Left kidney (tissue), 1 donor: ENCODE measurements at regions not wholly inside any gene's neighbourhood (a gene's known extent, or its start where the extent isn't known, plus 50 kb on each side); places are given as distances from the start of the nearest gene placed in this dataset.
"Not testable (repeated sequence)": the region's sequence is repeated elsewhere in the genome, so short reads cannot be mapped to it uniquely, and the experiment has no call there.

Experiments
- DNase-seq: peaks from one replicate; pipeline ENCODE4 v3.0.0-alpha.2; 2013

DNA sequence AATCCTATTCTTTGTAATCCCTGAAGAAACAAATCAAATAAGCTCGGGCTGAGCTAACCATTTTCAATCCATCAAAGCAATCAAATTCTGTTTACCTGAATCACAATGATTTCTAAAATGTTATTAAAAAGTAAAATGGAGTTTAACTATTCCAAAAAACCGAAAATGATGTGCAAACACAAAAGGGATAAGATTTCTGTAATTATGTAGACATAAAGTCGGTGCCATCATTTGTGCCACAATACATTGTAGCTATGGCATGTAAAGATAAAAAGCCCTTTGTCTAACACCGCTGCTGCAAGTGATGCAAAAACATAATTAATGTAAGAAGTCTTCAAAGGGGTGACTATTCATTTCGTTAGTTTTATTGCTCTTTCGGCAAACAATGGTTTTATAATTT is 125.1 kb upstream of the FAM204A start:
- DNase-seq, result no peak

DNA sequence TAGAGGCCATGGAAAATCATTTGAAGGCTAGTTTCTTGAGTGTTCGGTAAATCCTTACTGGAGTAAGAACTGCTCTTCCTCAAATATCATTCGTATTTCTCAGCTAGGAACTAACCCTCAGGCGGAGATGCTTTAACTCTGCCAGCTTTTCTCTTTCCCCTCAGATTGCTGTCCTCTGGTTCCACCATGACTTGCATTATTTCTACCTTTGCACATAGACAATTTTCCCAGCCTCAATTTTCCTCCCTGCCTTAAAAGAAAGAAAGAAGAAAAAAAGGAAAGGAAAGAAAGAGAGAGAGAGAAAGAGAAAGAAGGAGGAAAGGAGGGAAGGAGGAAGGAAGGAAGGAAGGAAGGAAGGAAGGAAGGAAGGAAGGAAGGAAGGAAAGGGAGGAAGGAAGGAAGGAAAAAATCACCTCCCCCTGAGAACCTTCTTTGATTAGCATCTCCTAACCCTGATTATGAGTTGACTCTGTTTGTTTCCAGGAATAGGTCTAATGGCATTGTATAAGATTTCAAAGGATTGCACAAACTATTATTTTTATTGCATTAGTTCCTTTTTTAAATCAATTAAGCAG is 123.3 kb upstream of the FAM204A start:
- no peak for DNase-seq

DNA sequence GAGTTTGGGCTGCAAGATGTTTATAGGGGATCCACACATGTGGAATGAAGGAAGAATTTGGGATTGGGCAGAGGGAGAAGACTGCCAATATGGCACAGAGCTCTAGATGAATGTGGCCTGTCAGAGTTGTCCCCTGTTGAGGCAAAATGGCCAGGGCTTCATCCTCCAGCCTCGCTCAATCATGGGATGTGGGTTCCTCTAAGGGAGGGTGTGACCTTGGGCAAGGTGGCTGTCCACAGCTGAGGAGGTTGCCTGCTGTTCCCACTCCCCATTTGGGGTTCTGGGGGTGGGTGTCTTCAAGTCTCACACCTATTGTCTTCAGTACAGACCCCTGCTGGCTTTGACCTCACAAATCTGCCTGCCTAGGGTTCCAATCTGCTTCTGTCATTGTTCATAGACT is 121.6 kb upstream of the FAM204A start:
- DNase-seq, result no peak

DNA sequence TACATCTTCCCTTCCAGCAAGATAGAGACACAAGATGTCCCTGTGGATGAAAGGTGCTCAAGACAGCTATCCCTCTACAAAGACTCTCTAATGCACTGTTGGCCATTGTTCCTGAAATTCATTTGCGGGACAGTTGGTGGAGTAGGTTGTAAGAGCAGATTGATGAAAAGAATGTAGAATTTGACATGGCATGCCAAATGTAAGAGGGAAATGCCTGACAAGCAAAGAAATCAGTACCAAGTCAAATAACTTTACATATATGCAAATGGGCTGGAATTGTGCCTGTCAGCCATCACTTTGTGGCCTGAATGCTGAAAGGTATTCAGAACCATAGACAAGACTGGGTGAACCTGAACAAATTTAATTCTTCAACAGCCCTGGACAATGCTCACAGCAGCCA is 120.3 kb upstream of the FAM204A start:
- no peak for DNase-seq

DNA sequence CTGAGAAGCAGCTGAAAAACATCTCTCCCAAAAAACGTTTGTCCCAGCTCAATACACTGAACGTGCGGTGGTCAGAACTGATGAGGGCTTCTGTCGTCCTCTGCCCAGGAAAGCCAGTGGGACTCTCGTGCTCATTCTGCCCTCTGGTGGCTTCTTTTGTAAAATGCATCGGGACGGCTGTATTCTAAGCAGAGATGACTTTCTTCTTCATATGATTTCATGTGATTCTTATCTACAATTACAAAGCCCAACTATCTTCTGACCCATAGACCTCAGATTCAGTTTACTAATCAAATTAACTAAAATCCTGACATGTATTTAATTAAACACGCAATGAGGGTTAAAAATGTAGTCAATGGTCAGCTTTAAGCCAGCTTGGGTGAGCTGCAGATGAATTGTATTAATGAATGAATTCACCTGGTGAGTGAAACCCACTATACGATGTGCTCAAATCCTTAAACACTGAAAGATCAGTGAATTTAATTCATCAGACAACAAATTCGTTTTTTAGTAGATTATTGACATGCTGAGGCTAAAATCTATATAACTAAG is 117.6 kb upstream of the FAM204A start:
- DNase-seq, result peak; percentile 77

DNA sequence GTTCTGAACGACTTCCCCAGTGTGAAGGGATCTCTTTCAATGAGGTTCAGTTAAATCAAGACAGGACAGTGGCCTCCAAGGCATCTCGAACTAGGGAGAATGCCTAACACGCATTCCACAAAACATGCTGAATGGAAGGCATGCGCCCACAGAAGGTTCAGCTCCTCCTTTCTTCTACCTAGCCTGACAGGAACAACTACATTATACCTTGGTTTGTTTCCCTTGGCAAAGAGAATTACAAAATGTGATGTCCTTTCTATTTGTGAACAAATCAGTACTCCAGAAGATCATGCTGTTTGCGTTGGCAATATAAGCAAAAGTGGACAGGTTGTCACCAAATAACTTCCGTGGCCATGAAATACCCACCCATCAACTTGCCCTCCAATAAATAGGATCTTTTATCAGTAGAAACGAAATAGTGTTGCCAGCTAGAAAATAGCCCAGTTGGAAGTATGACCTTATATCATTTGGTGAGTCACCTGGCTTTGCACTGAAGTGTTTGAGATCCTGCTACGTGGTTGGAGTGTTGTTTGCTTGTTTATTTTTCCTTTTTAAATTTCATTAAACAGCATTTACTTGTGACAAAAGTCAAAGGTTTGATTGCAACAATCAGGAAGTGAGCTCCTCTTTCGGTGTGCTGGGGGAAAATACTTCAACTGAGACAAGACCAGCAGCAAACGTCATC is 117.0 kb upstream of the FAM204A start:
- DNase-seq, result no peak

DNA sequence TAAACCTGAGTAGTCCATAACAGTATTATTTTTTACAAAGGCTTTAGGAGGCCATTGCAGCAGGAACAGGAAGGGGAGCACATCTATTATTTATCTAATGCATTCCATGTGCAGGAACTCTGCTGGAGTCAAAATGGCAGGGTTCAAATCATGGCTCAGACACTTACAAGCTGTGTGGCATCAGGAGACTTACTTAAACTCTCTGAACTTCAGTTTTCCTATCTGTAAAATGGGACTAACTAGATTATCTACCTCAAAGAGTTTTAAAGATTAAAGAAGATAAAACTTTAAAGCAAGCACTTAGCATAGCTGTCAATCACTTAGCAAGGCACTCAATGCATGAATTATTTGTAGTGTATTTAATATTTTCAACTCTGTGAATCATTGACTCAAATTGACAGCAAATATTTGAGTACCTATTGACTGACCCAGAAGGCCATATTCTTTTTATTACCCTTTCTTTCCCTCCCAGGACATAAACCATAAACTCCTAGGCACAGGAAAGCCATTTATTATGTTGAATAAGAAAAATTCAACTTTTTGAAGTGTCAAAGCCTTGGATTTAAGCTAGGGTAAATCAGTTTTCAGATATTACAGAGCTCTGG is 115.8 kb upstream of the FAM204A start:
- no peak for DNase-seq

DNA sequence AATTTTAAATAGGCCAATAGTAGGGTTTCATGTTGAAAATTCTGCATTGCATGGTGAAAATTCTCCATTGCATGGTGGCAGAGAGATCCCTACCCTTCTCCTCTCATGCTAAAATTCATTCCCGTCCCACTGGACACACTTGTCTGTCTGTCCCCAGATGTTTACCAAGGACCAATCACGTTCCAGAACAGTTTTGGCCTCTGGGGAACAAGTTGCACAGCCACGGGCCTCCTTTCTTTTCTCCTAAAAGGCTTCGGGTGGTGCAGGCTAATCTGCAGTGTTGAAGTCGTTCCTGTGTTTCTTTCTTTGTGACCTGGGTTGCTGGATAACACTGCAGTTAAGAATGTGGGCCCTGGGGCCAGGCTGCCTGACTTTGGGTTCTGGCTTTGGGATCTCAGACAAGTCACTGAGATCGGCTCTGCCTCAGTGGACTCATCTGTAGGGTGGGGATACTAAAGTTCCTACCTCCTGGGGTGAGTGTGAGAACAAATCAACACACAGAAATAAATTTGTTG is 113.1 kb upstream of the FAM204A start:
- DNase-seq, result no peak

DNA sequence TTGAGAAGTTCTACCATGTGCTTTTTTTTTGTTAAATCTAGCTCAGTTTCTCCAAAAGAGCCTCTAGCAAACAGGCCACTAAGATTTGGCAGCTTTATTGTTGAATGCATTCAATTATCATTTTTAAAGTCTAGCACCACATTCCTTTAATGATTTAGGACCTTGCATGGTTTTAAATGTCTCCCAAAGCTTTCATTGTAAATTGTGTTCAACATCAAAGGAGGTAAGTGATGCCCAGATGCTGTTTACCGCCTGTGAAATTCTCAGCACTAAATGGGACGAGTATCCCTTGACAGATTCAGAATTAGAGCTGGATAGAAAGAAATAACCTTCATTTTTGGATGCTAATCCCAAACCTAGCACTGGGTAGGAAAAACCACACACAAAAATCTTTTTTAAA is 112.1 kb upstream of the FAM204A start:
- DNase-seq, result peak; percentile 24

DNA sequence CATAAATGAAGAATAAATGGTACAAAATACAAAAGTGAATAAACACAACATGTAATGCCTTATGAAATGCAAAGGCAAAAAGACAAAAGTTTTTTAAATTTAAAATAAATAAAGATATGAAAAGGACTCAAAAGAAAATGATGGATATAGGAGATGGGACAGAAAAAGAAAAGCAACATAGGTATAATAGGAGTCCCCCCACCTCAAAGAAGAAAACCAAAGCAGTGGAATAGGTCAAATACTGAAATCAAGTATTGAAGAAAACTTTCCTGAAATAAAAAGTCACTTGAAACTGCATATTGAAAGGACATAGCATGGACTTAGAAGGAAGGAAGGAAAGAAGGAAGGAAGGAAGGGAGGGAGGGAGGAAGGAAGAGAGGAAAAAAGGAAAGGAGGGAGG is 110.0 kb upstream of the FAM204A start:
- DNase-seq, result no peak

DNA sequence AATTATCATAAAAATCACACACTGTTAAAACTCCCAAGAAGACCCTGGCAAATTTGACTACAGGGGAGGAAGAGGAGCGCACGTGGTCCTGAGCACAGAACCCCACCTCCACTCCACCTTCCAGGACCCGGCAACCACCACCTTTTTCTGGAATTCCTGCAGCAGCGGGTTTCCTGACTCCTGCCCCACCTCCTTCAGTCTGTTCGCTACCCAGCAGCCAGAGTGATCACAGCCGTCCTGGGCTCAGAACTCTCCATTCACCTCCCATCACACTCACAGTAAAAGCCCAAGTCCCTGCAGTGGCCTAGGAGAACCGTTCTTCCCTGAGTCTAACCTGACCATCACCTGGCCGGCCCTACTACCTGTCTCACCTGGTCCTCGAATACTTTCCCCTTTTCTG is 107.4 kb upstream of the FAM204A start:
- no peak for DNase-seq

DNA sequence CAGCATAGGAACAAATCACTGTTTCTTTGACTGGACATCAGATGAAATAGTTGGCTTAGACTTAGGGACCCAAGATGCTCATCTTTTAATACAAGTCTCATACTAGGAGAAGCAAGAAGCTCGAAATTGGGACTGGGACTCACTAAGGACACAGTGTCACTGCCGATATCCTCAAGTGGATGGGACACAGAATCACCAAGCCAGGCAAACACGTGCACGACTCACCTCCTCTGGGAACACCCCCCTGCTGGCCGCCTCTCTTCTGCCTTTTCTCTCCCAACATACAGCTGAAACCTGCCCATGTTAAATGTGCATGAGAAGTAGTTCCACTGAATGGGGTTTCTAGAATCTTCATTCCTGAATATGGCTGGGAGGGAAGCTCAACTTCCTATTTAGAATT is 106.6 kb upstream of the FAM204A start:
- no peak for DNase-seq

DNA sequence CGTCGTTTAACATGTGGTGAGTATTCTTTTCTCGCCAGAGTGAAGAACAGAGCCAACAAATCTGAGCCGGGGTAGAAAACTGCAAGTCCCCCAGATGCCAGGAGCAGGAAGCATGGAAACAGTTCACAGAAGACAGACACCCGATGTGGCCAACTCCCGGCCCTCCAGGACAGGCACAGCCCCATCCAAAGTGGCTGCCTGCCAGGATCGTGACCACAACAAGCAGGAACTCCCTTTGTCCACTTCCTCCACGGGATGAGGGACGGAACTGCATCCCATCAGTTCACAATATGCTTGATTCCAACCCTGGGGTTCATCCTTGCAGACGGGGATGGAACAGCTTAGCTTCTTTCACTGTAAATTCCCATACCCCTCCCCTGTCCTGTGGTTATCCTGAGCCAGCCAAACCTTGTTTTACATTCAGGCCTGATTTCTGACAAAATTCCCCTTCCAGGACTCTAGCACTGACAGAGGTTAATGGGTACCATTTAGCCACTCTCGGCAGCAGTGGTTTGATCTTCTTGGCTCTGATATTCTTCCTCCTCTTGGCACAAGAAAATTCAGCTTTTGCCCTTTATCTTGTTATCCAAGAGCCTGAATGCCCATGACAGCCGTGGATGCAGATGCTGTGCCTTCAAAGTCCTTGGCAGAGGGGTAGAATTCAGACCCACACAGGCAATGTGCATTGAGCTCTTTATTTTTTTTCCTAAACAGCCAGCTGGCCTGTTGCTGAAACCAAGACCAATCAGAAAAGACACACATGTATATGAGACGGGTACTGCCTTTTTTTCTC is 105.5 kb upstream of the FAM204A start:
- DNase-seq, result no peak

DNA sequence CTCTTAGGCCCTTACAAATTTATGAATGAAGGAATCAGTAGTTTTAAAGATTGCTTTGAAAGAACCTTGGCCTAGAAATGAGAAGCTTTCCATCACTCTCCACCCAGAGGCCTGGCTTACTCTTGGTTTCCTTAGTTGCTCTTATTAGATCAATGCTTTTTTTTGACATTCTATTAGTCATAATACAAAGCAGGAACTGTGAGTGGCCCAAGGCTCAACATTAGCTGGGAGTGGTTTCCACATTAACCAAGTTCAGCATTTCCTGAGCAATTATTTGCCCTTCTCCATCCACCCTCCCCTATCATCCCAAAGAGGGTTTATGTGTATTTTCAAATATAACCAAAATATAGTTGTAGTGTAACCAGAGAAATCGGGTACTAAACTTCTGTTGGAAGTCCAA is 103.4 kb upstream of the FAM204A start:
- DNase-seq, result no peak

DNA sequence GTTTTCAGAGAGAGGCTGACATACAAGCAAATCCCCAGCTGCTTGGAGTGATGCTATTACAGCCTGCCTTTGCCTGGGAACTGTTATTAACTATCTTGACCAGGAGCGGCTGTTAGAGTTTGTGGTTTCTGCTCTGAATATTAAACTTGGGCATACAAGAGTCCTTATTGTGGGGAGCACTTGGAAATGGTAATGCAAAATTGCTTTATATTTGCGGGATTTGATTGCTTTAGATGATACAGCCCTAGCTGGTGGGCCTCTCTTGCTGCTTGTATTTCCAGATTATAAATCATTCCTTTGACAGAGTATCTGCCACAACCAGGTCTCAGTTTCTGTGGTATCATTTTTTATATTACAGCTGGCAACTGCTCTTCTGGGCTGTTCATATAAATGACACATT is 101.9 kb upstream of the FAM204A start:
- DNase-seq, result no peak

DNA sequence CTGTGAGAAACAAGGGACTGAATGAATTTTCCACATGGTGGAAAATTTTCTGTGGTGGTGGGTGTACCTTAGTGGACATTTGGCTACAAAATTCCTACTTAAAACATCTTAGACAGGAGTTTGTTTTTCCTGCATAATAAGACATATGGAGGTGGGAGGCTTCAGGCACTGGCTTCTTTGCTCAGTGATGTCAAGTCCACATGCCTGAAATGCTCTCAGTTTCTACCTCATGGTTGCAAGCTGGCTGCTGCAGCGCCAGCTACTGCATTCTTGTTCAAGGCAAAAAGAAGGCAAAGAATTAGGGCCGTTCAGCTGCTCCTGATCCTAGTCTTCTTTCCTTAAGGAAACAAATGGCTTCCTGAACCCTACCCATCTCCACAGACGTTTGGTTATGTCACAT is 99.9 kb upstream of the FAM204A start:
- DNase-seq, result no peak

DNA sequence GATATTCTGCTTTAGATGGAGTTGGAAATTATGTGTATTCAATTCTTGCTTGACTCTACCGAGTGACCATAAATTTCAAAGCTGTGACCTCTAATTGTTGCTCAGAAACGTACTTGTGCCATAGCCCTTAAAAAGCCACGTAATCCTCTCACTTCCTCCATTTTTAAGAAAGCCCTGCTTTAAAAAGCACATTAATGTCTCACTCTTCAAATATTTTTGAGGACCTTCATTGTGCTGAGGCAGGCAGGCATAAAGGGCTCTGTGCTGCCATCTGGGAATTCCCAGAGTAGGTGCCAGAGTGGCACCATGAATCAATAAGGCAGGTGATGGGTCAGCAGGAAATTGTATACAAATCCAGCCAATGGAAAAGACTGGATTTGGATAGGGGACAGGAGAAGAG is 97.7 kb upstream of the FAM204A start:
- no peak for DNase-seq

DNA sequence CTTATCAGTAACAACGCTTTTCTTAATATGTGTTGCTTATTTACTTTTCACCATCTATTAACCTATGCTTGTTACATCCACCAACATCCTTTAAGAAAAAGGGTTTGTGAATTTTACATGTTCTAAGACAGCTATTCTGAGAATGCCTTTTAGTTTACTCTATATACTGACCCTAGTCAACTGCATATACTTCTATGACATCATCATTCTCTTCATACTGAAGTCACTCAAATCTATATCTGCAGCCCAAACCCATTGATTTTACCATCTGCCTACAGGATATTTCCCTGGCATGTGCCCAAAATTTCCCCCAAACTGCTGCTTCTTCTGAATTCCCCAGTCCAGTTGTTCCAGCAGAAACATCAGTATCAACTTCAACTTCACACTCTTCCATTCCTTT is 94.6 kb upstream of the FAM204A start:
- DNase-seq, result no peak

DNA sequence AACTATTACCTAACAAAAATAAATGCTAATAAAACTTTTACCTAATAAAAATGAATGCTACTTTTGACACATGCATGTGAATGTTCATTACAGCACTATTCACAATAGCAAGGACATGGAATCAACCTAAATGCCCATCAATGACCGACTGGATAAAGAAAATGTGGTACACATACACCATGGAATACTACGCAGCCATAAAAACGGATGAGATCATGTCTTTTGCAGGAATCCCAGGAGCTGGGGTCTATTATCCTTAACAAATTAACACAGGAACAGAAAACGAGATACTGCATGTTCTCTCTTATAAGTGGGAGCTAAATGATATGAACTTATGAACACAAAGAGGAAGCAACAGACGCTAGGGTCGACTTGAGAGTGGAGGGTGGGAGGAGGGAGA is 88.1 kb upstream of the FAM204A start:
- no peak for DNase-seq

DNA sequence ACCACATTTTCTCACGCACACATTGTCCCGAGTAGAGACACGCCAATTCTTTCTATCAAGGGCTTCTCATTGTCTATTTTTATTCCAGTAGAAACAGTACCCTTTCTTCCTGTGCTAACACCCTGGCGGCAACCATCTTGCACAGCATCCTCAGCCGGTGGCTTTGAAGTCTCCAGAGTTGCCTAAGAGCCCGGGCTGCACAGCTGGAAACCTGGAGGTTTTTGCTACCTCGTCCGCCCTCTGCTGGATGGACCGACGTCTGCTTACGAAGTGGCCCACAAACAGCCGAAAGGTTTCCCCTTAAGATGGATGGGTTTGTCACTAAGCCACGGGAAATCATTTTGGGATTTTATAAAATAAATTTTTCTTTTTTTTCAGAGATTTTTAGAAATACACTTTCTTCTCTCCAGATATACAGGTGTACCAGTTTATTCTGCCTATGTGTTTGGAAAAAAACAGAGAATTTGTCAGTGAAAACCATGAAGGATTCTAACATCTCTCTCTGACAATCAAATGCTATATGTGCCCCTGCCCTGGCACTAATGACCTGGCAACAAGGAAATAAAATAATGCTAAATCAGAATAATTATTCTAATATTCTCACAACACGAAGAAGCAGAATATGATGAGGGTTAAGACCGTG is 81.8 kb upstream of the FAM204A start:
- DNase-seq, result peak; percentile 88

DNA sequence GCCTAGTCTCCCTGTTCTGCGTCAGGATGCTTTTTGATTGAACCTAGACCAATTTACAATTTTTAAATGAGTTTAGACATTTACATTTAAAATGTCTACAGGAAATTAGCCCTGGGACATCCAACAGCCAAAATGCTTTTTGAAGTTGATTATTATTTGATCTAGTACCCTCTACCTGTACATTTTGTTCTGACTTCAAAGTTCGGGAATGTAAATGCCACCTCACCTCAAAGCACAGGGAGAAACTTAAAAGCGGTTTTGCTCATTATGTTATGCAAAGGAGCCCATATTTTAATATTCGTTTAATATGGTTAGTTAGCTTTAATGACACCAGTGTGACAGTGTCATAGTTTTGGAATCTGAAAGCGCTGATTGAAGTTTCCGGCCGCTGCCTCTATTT is 80.1 kb upstream of the FAM204A start:
- DNase-seq, result no peak

DNA sequence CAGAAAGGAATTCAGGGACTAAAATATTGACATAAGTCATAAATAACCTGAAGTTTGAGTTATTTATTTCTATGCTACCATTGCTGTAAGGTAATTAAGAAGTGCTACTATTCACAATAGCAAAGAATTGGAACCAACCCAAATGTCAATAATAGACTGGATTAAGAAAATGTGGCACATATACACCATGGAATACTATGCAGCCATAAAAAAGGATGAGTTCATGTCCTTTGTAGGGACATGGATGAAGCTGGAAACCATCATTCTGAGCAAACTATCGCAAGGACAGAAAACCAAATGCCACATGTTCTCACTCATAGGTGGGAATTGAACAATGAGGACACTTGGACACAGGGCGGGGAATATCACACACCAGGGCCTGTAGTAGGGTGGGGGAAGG is 77.9 kb upstream of the FAM204A start:
- DNase-seq, result not testable (repeated sequence)
